ENCODE measurements at regions not wholly inside any gene's neighbourhood (a gene's known extent, or its start where the extent isn't known, plus 50 kb on each side); places are given as distances from the start of the nearest gene placed in this dataset.
A peak's percentile ranks its signal among the peaks of the same experiment; 100 is the strongest.

GRCh38 chr2:120804459-120804858 lies 68.8 kb downstream of the GLI2 start:
- no peak for TF ChIP-seq CTCF (IDR thresholded peaks at IDR 0.05; ENCODE audit: extremely low read depth, low read depth, low read length)
- Histone ChIP-seq H3K36me3 (ENCODE audit: insufficient read depth, low read length) (peaks cover 2% of the 10 kb centered on the region), H3K79me2 (ENCODE audit: insufficient read depth, low read length) (peaks cover 31% of the 10 kb centered on the region), H3K27me3 (ENCODE audit: insufficient read depth, low read length) (no peaks in the 10 kb centered on the region), H3K9me3 (ENCODE audit: low read depth, low read length) (no peaks in the 10 kb centered on the region), H3K4me1 (ENCODE audit: insufficient read depth, low read length) (peaks cover 26% of the 10 kb centered on the region), H3K27ac (ENCODE audit: low read depth, low read length) (no peak overlapping the region), H4K20me1 (ENCODE audit: insufficient read depth, low read length) (peaks cover 48% of the 10 kb centered on the region), H3K4me2 (ENCODE audit: insufficient read depth, low read length) (no peak overlapping the region), H2AFZ (ENCODE audit: low read length) (no peak overlapping the region), H3K4me3 (ENCODE audit: insufficient read depth, low read length) (no peak overlapping the region)
- peak; percentile 36 for DNase-seq (ENCODE audit: insufficient read length, low spot score, missing footprints)

DNA sequence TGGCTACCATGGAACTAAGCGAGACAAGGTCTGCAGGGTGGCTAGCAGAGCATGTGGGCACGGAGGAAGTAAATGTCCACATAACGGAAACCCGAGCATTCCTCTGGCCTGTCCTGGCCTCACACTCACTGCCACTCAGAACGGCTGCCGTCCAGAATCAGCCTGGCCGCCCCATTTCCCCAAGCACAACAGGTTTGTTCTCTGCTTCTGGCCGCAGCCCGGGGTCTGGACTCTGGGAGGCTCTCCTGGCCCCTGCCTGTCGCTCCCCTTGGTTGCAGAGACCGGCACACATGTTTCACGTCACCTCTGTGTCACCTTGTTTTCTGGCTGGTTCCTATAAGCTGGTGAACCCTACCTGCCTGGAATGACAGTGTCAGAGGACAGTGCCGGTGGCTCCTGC lies 69.3 kb downstream of the GLI2 start:
- DNase-seq (ENCODE audit: insufficient read length, low spot score, missing footprints): peak; percentile 73
- Histone ChIP-seq H3K27ac (ENCODE audit: low read depth, low read length) (no peak overlapping the region), H3K79me2 (ENCODE audit: insufficient read depth, low read length) (peaks cover 28% of the 10 kb centered on the region), H3K9me3 (ENCODE audit: low read depth, low read length) (no peaks in the 10 kb centered on the region), H3K4me1 (ENCODE audit: insufficient read depth, low read length) (peaks cover 31% of the 10 kb centered on the region), H2AFZ (ENCODE audit: low read length) (no peak overlapping the region), H3K4me2 (ENCODE audit: insufficient read depth, low read length) (no peak overlapping the region), H4K20me1 (ENCODE audit: insufficient read depth, low read length) (peaks cover 52% of the 10 kb centered on the region), H3K27me3 (ENCODE audit: insufficient read depth, low read length) (no peaks in the 10 kb centered on the region), H3K4me3 (ENCODE audit: insufficient read depth, low read length) (no peak overlapping the region), H3K36me3 (ENCODE audit: insufficient read depth, low read length) (peaks cover 2% of the 10 kb centered on the region)
- TF ChIP-seq CTCF (IDR thresholded peaks at IDR 0.05; ENCODE audit: extremely low read depth, low read depth, low read length): no peak

DNA sequence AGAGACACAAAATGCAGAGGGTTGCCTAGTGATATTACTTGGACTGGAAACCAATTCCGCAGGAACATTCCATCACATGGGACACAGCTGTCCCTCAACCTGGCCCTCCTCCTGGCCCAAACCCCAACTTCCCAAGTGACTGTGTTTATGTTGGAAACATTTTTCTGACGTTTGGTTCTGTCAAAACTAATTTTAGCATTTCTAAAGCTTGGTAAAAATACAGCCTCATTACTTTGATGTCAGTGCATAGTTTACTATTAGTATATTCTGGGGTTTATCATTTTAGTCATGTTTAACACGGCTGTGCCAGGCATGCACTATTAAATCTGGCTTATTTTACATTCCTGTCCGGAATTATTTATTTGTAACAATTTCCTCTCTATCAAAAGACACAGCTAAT lies 69.9 kb downstream of the GLI2 start:
- H3K4me3 ChIP-seq (ENCODE audit: insufficient read depth, low read length): no peak overlapping the region
- H2AFZ ChIP-seq (ENCODE audit: low read length): no peak overlapping the region
- H3K9me3 ChIP-seq (ENCODE audit: low read depth, low read length): no peaks in the 10 kb centered on the region
- peaks cover 32% of the 10 kb centered on the region for H3K79me2 ChIP-seq (ENCODE audit: insufficient read depth, low read length)
- H3K4me1 ChIP-seq (ENCODE audit: insufficient read depth, low read length): peaks cover 31% of the 10 kb centered on the region
- H3K36me3 ChIP-seq (ENCODE audit: insufficient read depth, low read length): peaks cover 5% of the 10 kb centered on the region
- peak; percentile 74 for DNase-seq (ENCODE audit: insufficient read length, low spot score, missing footprints)
- no peak overlapping the region for H3K4me2 ChIP-seq (ENCODE audit: insufficient read depth, low read length)
- no peak for TF ChIP-seq CTCF (IDR thresholded peaks at IDR 0.05; ENCODE audit: extremely low read depth, low read depth, low read length)
- H3K27me3 ChIP-seq (ENCODE audit: insufficient read depth, low read length): no peaks in the 10 kb centered on the region
- no peak overlapping the region for H3K27ac ChIP-seq (ENCODE audit: low read depth, low read length)
- H4K20me1 ChIP-seq (ENCODE audit: insufficient read depth, low read length): peaks cover 58% of the 10 kb centered on the region

- Histone ChIP-seq H4K20me1 (ENCODE audit: insufficient read depth, low read length) (peaks cover 64% of the 10 kb centered on the region), H3K4me3 (ENCODE audit: insufficient read depth, low read length) (no peak overlapping the region), H3K9me3 (ENCODE audit: low read depth, low read length) (no peaks in the 10 kb centered on the region), H3K4me2 (ENCODE audit: insufficient read depth, low read length) (no peak overlapping the region), H3K36me3 (ENCODE audit: insufficient read depth, low read length) (peaks cover 13% of the 10 kb centered on the region), H3K27me3 (ENCODE audit: insufficient read depth, low read length) (no peaks in the 10 kb centered on the region), H3K79me2 (ENCODE audit: insufficient read depth, low read length) (peaks cover 26% of the 10 kb centered on the region), H3K4me1 (ENCODE audit: insufficient read depth, low read length) (peaks cover 20% of the 10 kb centered on the region), H3K27ac (ENCODE audit: low read depth, low read length) (no peak overlapping the region), H2AFZ (ENCODE audit: low read length) (no peak overlapping the region)
- TF ChIP-seq CTCF (IDR thresholded peaks at IDR 0.05; ENCODE audit: extremely low read depth, low read depth, low read length): no peak
- DNase-seq (ENCODE audit: insufficient read length, low spot score, missing footprints): peak; percentile 36
These were observed 72.1 kb downstream of the GLI2 start for GRCh38 chr2:120807751-120808150.

Measured in osteoblast (primary cell).